Stimulated activated CD4-positive, alpha-beta T cell treated with anti-CD3 and anti-CD28 coated beads, TNF-alpha, amount 100 ng/mL, for 48 hours (primary cell): ENCODE measurements at regions not wholly inside any gene's neighbourhood (a gene's known extent, or its start where the extent isn't known, plus 50 kb on each side); places are given as distances from the start of the nearest gene placed in this dataset.
"Not testable (repeated sequence)": the region's sequence is repeated elsewhere in the genome, so short reads cannot be mapped to it uniquely, and the experiment has no call there.

ENCODE experiments used
- DNase-seq, 3 donors: peaks; one replicate each; pipeline ENCODE4 v3.0.0-alpha.2; 2020; ENCODE audit warnings: low read depth in 3 of 3

- DNase-seq: no peak
These were observed 72.0 kb upstream of the RAB6C start for GRCh38 chr2:129907256-129907998.

GRCh38 chr2:129908721-129909373, 70.6 kb upstream of the RAB6C start:
- no peak for DNase-seq

GRCh38 chr2:129909651-129910418, 69.6 kb upstream of the RAB6C start:
- DNase-seq: no peak

GRCh38 chr2:129910446-129911362, 68.8 kb upstream of the RAB6C start:
- no peak for DNase-seq

- DNase-seq: no peak
These were observed 68.0 kb upstream of the RAB6C start for GRCh38 chr2:129911363-129912065.

- DNase-seq: no peak
These were observed 67.2 kb upstream of the RAB6C start for GRCh38 chr2:129912066-129912820.

GRCh38 chr2:129912871-129913694, 66.4 kb upstream of the RAB6C start:
- DNase-seq: no peak

- DNase-seq: no peak
These were observed 65.6 kb upstream of the RAB6C start for GRCh38 chr2:129913695-129914495.

- DNase-seq: no peak
These were observed 64.7 kb upstream of the RAB6C start for GRCh38 chr2:129914538-129915302.

GRCh38 chr2:129915303-129915840, 64.1 kb upstream of the RAB6C start:
- DNase-seq: no peak

- no peak for DNase-seq
These were observed 60.9 kb upstream of the RAB6C start for GRCh38 chr2:129918604-129919003.

GRCh38 chr2:129922571-129923264, 56.7 kb upstream of the RAB6C start:
- no peak for DNase-seq

GRCh38 chr2:129923265-129924091, 56.0 kb upstream of the RAB6C start:
- peak in 2 of 3 donors; percentile 6 to 19 for DNase-seq

- not testable (repeated sequence) for DNase-seq
These were observed 55.4 kb upstream of the RAB6C start for GRCh38 chr2:129924115-129924514.

GRCh38 chr2:129925381-129925780, 54.1 kb upstream of the RAB6C start:
- DNase-seq: no peak

GRCh38 chr2:129927696-129928095, 51.8 kb upstream of the RAB6C start:
- DNase-seq: no peak
